PFSK-1 (cell line): ENCODE measurements at regions not wholly inside any gene's neighbourhood (a gene's known extent, or its start where the extent isn't known, plus 50 kb on each side); places are given as distances from the start of the nearest gene placed in this dataset.

ENCODE experiments used
- FOXP2 ChIP-seq: optimal IDR thresholded peaks from 2 replicates; pipeline ENCODE3; 2011; ENCODE audit warnings: borderline replicate concordance, control low read depth, inconsistent platforms; ENCODE audit not compliant: insufficient read depth; ENCODE audit errors: extremely low read length, extremely low read depth
- POLR2AphosphoS5 ChIP-seq: IDR thresholded peaks from 2 replicates; pipeline ENCODE4 v1.6.1; 2012; ENCODE audit warnings: low read depth, mild to moderate bottlenecking, control low read depth, low read length, moderate library complexity
- REST ChIP-seq, 2 experiments: IDR thresholded peaks; 2 replicates each; pipeline versions ENCODE4 v1.6.1 to v1.8.0; 2011 to 2012; ENCODE audit warnings: low read depth in 2 of 2, low read length in 2 of 2, control low read depth in 1 of 2, inconsistent platforms in 1 of 2, mild to moderate bottlenecking in 1 of 2, moderate library complexity in 1 of 2; ENCODE audit not compliant: insufficient read depth in 1 of 2
- SIN3A ChIP-seq: IDR thresholded peaks from 2 replicates; pipeline ENCODE4 v1.6.1; 2012; ENCODE audit warnings: mild to moderate bottlenecking, low read length, moderate library complexity, borderline replicate concordance; ENCODE audit not compliant: insufficient read depth
- TAF1 ChIP-seq: IDR thresholded peaks from 2 replicates; pipeline ENCODE4 v1.6.1; 2012; ENCODE audit warnings: low read length, control low read depth, borderline replicate concordance; ENCODE audit not compliant: insufficient read depth

GRCh38 chr3:168552251-168552650, 456.5 kb upstream of the GOLIM4 start:
- TF ChIP-seq POLR2AphosphoS5 (no peak), REST (IDR thresholded peaks at IDR 0.05; ENCODE audit: insufficient read depth in 1 of 2, low read depth in 2 of 2, low read length in 2 of 2) (no peak), TAF1 (no peak), SIN3A (no peak), FOXP2 (no peak)
